22Rv1 (cell line): ENCODE measurements at regions not wholly inside any gene's neighbourhood (a gene's known extent, or its start where the extent isn't known, plus 50 kb on each side); places are given as distances from the start of the nearest gene placed in this dataset.
"Not testable (repeated sequence)": the region's sequence is repeated elsewhere in the genome, so short reads cannot be mapped to it uniquely, and the experiment has no call there.

Source experiments
- CTCF ChIP-seq: fragments of 450-650 bp; IDR thresholded peaks from 2 replicates; pipeline ENCODE4 v1.5.1; 2017; ENCODE audit warnings: mild to moderate bottlenecking
- ZFX ChIP-seq: fragments of 450-650 bp; IDR thresholded peaks from 2 replicates; pipeline ENCODE4 v1.6.1; 2017; ENCODE audit warnings: antibody characterized with exemption, borderline replicate concordance

DNA sequence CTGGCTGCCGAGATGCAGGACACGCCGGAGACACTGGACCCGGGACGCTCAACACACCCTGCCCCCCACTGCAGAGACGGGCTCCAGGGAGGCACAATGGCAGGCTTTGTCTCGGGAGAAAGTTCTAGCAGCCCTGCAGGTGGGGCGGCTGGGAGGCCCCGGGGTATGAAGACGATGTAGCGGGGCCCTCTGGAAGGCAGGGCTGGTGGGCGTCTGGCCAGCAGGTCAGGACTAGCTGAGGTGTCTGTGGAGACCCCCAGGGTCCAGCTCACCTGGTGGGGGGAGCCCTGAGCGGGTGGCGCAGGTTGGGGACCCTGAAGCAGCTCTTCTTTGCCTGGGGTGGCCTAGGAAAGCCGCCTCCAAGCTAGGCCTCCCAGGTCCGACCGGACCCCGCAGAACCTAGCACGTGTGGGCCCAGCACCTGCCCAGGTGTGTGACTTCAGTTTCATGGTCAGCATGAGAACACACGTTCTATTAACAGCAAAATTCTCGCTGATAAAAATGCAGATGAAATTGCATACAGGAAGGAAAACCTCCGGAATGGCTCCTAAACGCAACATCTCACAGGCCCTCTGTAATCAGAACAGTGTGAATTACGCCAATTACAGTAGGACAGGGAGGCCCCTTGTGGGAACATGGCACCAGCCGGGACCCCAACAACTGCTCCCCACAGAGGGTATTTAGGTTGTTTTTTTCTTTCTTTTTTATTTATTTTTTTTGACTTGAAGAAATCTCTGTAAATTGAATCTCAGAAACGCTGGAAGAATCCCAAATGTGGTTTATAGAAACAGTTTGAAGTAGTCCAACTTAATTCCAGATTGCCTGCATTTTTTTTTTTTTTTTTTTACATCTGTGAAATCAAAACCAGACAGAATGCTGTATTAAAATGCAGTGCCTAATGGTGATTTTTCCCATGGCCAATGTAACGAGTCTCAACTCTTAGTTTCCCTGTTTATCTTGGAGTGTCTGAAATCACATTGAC lies 195.6 kb upstream of the ZNF469 start:
- TF ChIP-seq CTCF, ZFX: not testable (repeated sequence)
